Muscle layer of duodenum (tissue), 2 donors: ENCODE measurements at regions not wholly inside any gene's neighbourhood (a gene's known extent, or its start where the extent isn't known, plus 50 kb on each side); places are given as distances from the start of the nearest gene placed in this dataset.

Source experiments
- H3K27ac ChIP-seq: one replicate; pipeline ENCODE4 v1.7.0; 2013; ENCODE audit warnings: mild to moderate bottlenecking, low read length
- H3K27me3 ChIP-seq: one replicate; pipeline ENCODE4 v1.7.0; 2013; ENCODE audit warnings: low read depth, mild to moderate bottlenecking, control low read depth, low read length
- H3K36me3 ChIP-seq, 2 donors: one replicate each; pipeline ENCODE4 v1.7.0; 2013; ENCODE audit warnings: low read length in 2 of 2, control low read depth in 1 of 2, mild to moderate bottlenecking in 1 of 2; ENCODE audit not compliant: insufficient read depth in 2 of 2, control insufficient read depth in 1 of 2
- H3K4me1 ChIP-seq, 2 donors: one replicate each; pipeline ENCODE4 v1.7.0; 2013; ENCODE audit warnings: low read length in 2 of 2, mild to moderate bottlenecking in 2 of 2, control low read depth in 1 of 2, moderate library complexity in 1 of 2; ENCODE audit not compliant: insufficient read depth in 2 of 2, control insufficient read depth in 1 of 2
- H3K4me3 ChIP-seq, 2 donors: one replicate each; pipeline ENCODE4 v1.7.0; 2013; ENCODE audit warnings: low read length in 2 of 2, low read depth in 1 of 2, mild to moderate bottlenecking in 1 of 2
- H3K9me3 ChIP-seq, 2 donors: one replicate each; pipeline ENCODE4 v1.7.0; 2013; ENCODE audit warnings: low read length in 2 of 2, control low read depth in 1 of 2, mild to moderate bottlenecking in 1 of 2; ENCODE audit not compliant: control insufficient read depth in 1 of 2
- donor health status: healthy.

- Histone ChIP-seq H3K9me3 (no peaks in the 10 kb centered on the region), H3K4me1 (no peaks in the 10 kb centered on the region), H3K4me3 (no peak overlapping the region), H3K27ac (no peak overlapping the region), H3K27me3 (no peaks in the 10 kb centered on the region), H3K36me3 (no peaks in the 10 kb centered on the region)
Measured at GRCh38 chr6:41475737-41476357, 70.3 kb upstream of the FOXP4 start.

GRCh38 chr6:41476401-41476800, 69.8 kb upstream of the FOXP4 start:
- no peak overlapping the region for H3K4me3 ChIP-seq
- H3K36me3 ChIP-seq, result no peaks in the 10 kb centered on the region
- no peaks in the 10 kb centered on the region for H3K4me1 ChIP-seq
- H3K27me3 ChIP-seq, result no peaks in the 10 kb centered on the region
- no peaks in the 10 kb centered on the region for H3K9me3 ChIP-seq
- no peak overlapping the region for H3K27ac ChIP-seq

GRCh38 chr6:41477572-41477971, 68.6 kb upstream of the FOXP4 start:
- Histone ChIP-seq H3K36me3 (no peaks in the 10 kb centered on the region), H3K4me3 (no peak overlapping the region), H3K4me1 (no peaks in the 10 kb centered on the region), H3K27me3 (no peaks in the 10 kb centered on the region), H3K27ac (no peak overlapping the region), H3K9me3 (no peaks in the 10 kb centered on the region)

GRCh38 chr6:41483943-41484342, 62.2 kb upstream of the FOXP4 start:
- H3K27me3 ChIP-seq, result no peaks in the 10 kb centered on the region

GRCh38 chr6:41487860-41488432, 58.2 kb upstream of the FOXP4 start:
- Histone ChIP-seq H3K27me3 (no peaks in the 10 kb centered on the region), H3K27ac (no peak overlapping the region), H3K4me1 (peaks cover 5 to 12% of the 10 kb centered on the region in 2 donors), H3K9me3 (no peaks in the 10 kb centered on the region), H3K4me3 (no peak overlapping the region), H3K36me3 (no peaks in the 10 kb centered on the region)

More at GRCh38 chr6:41483943-41484342, 62.2 kb upstream of the FOXP4 start:
- H3K4me3 ChIP-seq, result no peak overlapping the region
- H3K9me3 ChIP-seq, result no peaks in the 10 kb centered on the region
- peaks cover 5 to 10% of the 10 kb centered on the region in 2 donors for H3K4me1 ChIP-seq
- H3K36me3 ChIP-seq, result no peaks in the 10 kb centered on the region
- H3K27ac ChIP-seq, result no peak overlapping the region

GRCh38 chr6:41488433-41489119, 57.6 kb upstream of the FOXP4 start:
- Histone ChIP-seq H3K36me3 (no peaks in the 10 kb centered on the region), H3K9me3 (no peaks in the 10 kb centered on the region), H3K4me1 (peaks cover 5 to 12% of the 10 kb centered on the region in 2 donors), H3K27ac (no peak overlapping the region), H3K4me3 (no peak overlapping the region), H3K27me3 (no peaks in the 10 kb centered on the region)

- Histone ChIP-seq H3K9me3 (no peaks in the 10 kb centered on the region), H3K27ac (no peak overlapping the region), H3K4me3 (no peak overlapping the region), H3K36me3 (no peaks in the 10 kb centered on the region), H3K27me3 (no peaks in the 10 kb centered on the region), H3K4me1 (peaks cover 5 to 12% of the 10 kb centered on the region in 2 donors)
Measured at GRCh38 chr6:41489120-41489851, 56.9 kb upstream of the FOXP4 start.

GRCh38 chr6:41492261-41492891, 53.8 kb upstream of the FOXP4 start:
- H3K9me3 ChIP-seq, result no peaks in the 10 kb centered on the region
- no peaks in the 10 kb centered on the region for H3K36me3 ChIP-seq
- peaks cover 5 to 12% of the 10 kb centered on the region in 2 donors for H3K4me1 ChIP-seq
- no peak overlapping the region for H3K4me3 ChIP-seq
- no peaks in the 10 kb centered on the region for H3K27me3 ChIP-seq
- no peak overlapping the region for H3K27ac ChIP-seq

GRCh38 chr6:41494212-41495110, 51.7 kb upstream of the FOXP4 start:
- no peak overlapping the region for H3K27ac ChIP-seq
- no peaks in the 10 kb centered on the region for H3K9me3 ChIP-seq
- H3K36me3 ChIP-seq, result no peaks in the 10 kb centered on the region
- no peaks in the 10 kb centered on the region for H3K4me1 ChIP-seq
- H3K4me3 ChIP-seq, result no peak overlapping the region
- no peaks in the 10 kb centered on the region for H3K27me3 ChIP-seq
